ENCODE measurements at regions not wholly inside any gene's neighbourhood (a gene's known extent, or its start where the extent isn't known, plus 50 kb on each side); places are given as distances from the start of the nearest gene placed in this dataset.
"Not testable (repeated sequence)": the region's sequence is repeated elsewhere in the genome, so short reads cannot be mapped to it uniquely, and the experiment has no call there.

- no peak for DNase-seq
Observed at GRCh38 chr3:164080208-164080607, 998.1 kb downstream of the SI start.

- no peak for DNase-seq
Observed at GRCh38 chr3:164064298-164064697, 1014.0 kb downstream of the SI start.

- no peak for DNase-seq
Observed at GRCh38 chr3:164060923-164061322, 1017.4 kb downstream of the SI start.

GRCh38 chr3:164049847-164050246 lies 1028.4 kb downstream of the SI start:
- DNase-seq = no peak

- DNase-seq = no peak
Observed at GRCh38 chr3:164048451-164048850, 1029.8 kb downstream of the SI start.

GRCh38 chr3:164040991-164041390 lies 1037.3 kb downstream of the SI start:
- DNase-seq = no peak

- no peak for DNase-seq
Observed at GRCh38 chr3:164030194-164030593, 1048.1 kb downstream of the SI start.

GRCh38 chr3:164024786-164025185 lies 1053.5 kb downstream of the SI start:
- no peak for DNase-seq

- DNase-seq = no peak
Observed at GRCh38 chr3:164023480-164023879, 1054.8 kb downstream of the SI start.

GRCh38 chr3:164018500-164018899 lies 1059.8 kb downstream of the SI start:
- no peak for DNase-seq

GRCh38 chr3:164007765-164008164 lies 1070.5 kb downstream of the SI start:
- no peak for DNase-seq

- no peak for DNase-seq
Observed at GRCh38 chr3:164004205-164004604, 1074.1 kb downstream of the SI start.

- not testable (repeated sequence) for DNase-seq
Observed at GRCh38 chr3:164003016-164003415, 1075.3 kb downstream of the SI start.

- no peak for DNase-seq
Observed at GRCh38 chr3:163983940-163984339, 1094.4 kb downstream of the SI start.

GRCh38 chr3:163971861-163972260 lies 1106.4 kb downstream of the SI start:
- DNase-seq = no peak

- no peak for DNase-seq
Observed at GRCh38 chr3:163957072-163957471, 1121.2 kb downstream of the SI start.

GRCh38 chr3:163953526-163953925 lies 1124.8 kb downstream of the SI start:
- no peak for DNase-seq

- DNase-seq = no peak
Observed at GRCh38 chr3:163952499-163952898, 1125.8 kb downstream of the SI start.

- no peak for DNase-seq
Observed at GRCh38 chr3:163951397-163951987, 1126.8 kb downstream of the SI start.

GRCh38 chr3:163946785-163947184 lies 1131.5 kb downstream of the SI start:
- no peak for DNase-seq

GRCh38 chr3:163943664-163944063 lies 1134.6 kb downstream of the SI start:
- DNase-seq = no peak

- no peak for DNase-seq
Observed at GRCh38 chr3:163939926-163940325, 1138.4 kb downstream of the SI start.

- DNase-seq = no peak
Observed at GRCh38 chr3:163936543-163936942, 1141.8 kb downstream of the SI start.

- DNase-seq = no peak
Observed at GRCh38 chr3:163935411-163935810, 1142.9 kb downstream of the SI start.

- DNase-seq = no peak
Observed at GRCh38 chr3:163929069-163929652, 1149.1 kb downstream of the SI start.
